ENCODE measurements at regions not wholly inside any gene's neighbourhood (a gene's known extent, or its start where the extent isn't known, plus 50 kb on each side); places are given as distances from the start of the nearest gene placed in this dataset.

GRCh38 chr2:216949700-216950413 lies 90.0 kb upstream of the TNP1 start:
- Histone ChIP-seq H3K27ac (no peak overlapping the region), H2AFZ (no peak overlapping the region), H3K9me3 (ENCODE audit: insufficient read depth, low read depth) (peaks cover 3% of the 10 kb centered on the region; the same call in 1 of the 2 replicates), H3K4me2 (no peak overlapping the region), H3K4me3 (no peak overlapping the region), H3K79me2 (ENCODE audit: low read depth) (no peaks in the 10 kb centered on the region), H3K27me3 (ENCODE audit: insufficient read depth, low read depth) (no peaks in the 10 kb centered on the region), H3F3A (ENCODE audit: insufficient read depth, low read depth) (no peaks in the 10 kb centered on the region), H3K4me1 (replicated peaks; ENCODE audit: insufficient read depth) (no peaks in the 10 kb centered on the region), H3K36me3 (ENCODE audit: low read depth) (no peaks in the 10 kb centered on the region), H4K20me1 (ENCODE audit: insufficient read depth) (no peaks in the 10 kb centered on the region), H3K9me2 (ENCODE audit: insufficient read depth) (no peaks in the 10 kb centered on the region)
- no TSS peak for BruUV-seq (replicated peaks)
- CTCF ChIA-PET = no interaction called here
- DNase-seq = no peak
- POLR2A ChIA-PET (ENCODE audit: unreplicated experiment) = no interaction called here
- TF ChIP-seq EZH2 (IDR thresholded peaks at IDR 0.05; ENCODE audit: low read depth) = no peak
- TF ChIP-seq, protein P1, sequence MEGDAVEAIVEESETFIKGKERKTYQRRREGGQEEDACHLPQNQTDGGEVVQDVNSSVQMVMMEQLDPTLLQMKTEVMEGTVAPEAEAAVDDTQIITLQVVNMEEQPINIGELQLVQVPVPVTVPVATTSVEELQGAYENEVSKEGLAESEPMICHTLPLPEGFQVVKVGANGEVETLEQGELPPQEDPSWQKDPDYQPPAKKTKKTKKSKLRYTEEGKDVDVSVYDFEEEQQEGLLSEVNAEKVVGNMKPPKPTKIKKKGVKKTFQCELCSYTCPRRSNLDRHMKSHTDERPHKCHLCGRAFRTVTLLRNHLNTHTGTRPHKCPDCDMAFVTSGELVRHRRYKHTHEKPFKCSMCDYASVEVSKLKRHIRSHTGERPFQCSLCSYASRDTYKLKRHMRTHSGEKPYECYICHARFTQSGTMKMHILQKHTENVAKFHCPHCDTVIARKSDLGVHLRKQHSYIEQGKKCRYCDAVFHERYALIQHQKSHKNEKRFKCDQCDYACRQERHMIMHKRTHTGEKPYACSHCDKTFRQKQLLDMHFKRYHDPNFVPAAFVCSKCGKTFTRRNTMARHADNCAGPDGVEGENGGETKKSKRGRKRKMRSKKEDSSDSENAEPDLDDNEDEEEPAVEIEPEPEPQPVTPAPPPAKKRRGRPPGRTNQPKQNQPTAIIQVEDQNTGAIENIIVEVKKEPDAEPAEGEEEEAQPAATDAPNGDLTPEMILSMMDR (conservative IDR thresholded peaks at IDR 0.05) = no peak
- intact Hi-C loops (cut with micrococcal nuclease; ENCODE audit: unreplicated experiment) = no loop called here

DNA sequence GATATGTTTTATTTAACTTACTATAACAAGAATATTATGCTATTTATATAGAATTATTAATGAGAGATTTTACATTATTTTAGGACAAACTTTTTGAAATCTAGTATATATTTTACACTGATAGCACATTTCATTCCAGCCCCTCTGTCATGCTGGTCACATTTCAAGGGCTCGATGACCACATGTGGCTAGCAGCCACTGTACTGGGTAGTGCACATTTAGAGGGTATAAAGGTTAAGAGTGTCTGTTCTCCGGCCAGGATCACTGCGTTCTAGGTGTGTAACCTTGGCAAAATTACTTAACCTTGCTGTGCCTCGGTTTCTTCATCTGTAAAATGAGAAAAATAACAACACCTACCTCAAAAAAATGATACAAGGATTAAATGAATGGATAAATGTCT lies 87.2 kb upstream of the TNP1 start:
- ChIA-PET POLR2A (ENCODE audit: unreplicated experiment) (no interaction called here), CTCF (no interaction called here)
- no peak overlapping the region for H3K4me2 ChIP-seq
- BruUV-seq (replicated peaks) = no TSS peak
- H3K9me2 ChIP-seq (ENCODE audit: insufficient read depth) = no peaks in the 10 kb centered on the region
- no peaks in the 10 kb centered on the region for H4K20me1 ChIP-seq (ENCODE audit: insufficient read depth)
- DNase-seq = no peak
- no peaks in the 10 kb centered on the region for H3K9me3 ChIP-seq (ENCODE audit: insufficient read depth, low read depth)
- no peaks in the 10 kb centered on the region for H3K79me2 ChIP-seq (ENCODE audit: low read depth)
- intact Hi-C loops (cut with micrococcal nuclease; ENCODE audit: unreplicated experiment) = no loop called here
- H3F3A ChIP-seq (ENCODE audit: insufficient read depth, low read depth) = no peaks in the 10 kb centered on the region
- no peaks in the 10 kb centered on the region for H3K36me3 ChIP-seq (ENCODE audit: low read depth)
- H3K4me3 ChIP-seq = no peak overlapping the region
- no peaks in the 10 kb centered on the region for H3K27me3 ChIP-seq (ENCODE audit: insufficient read depth, low read depth)
- no peak overlapping the region for H2AFZ ChIP-seq
- TF ChIP-seq, protein P1 (conservative IDR thresholded peaks at IDR 0.05) = no peak
- TF ChIP-seq EZH2 (IDR thresholded peaks at IDR 0.05; ENCODE audit: low read depth) = no peak
- H3K4me1 ChIP-seq (replicated peaks; ENCODE audit: insufficient read depth) = no peaks in the 10 kb centered on the region
- H3K27ac ChIP-seq = no peak overlapping the region

- Histone ChIP-seq H3K4me3 (no peak overlapping the region), H3K27ac (no peak overlapping the region), H3K79me2 (ENCODE audit: low read depth) (no peaks in the 10 kb centered on the region), H2AFZ (no peak overlapping the region), H3K36me3 (ENCODE audit: low read depth) (no peaks in the 10 kb centered on the region), H3K4me1 (replicated peaks; ENCODE audit: insufficient read depth) (no peaks in the 10 kb centered on the region), H3K9me2 (ENCODE audit: insufficient read depth) (no peaks in the 10 kb centered on the region), H3F3A (ENCODE audit: insufficient read depth, low read depth) (no peaks in the 10 kb centered on the region), H3K4me2 (no peak overlapping the region), H3K9me3 (ENCODE audit: insufficient read depth, low read depth) (no peaks in the 10 kb centered on the region), H4K20me1 (ENCODE audit: insufficient read depth) (no peaks in the 10 kb centered on the region), H3K27me3 (ENCODE audit: insufficient read depth, low read depth) (no peaks in the 10 kb centered on the region)
- intact Hi-C loops (cut with micrococcal nuclease; ENCODE audit: unreplicated experiment) = no loop called here
- BruUV-seq (replicated peaks) = no TSS peak
- POLR2A ChIA-PET (ENCODE audit: unreplicated experiment) = no interaction called here
- TF ChIP-seq, protein P1 (conservative IDR thresholded peaks at IDR 0.05) = no peak
- no peak for TF ChIP-seq EZH2 (IDR thresholded peaks at IDR 0.05; ENCODE audit: low read depth)
- CTCF ChIA-PET = no interaction called here
- DNase-seq = no peak
These were observed 84.9 kb upstream of the TNP1 start for GRCh38 chr2:216944733-216945132.

Measured in PC-9 (cell line).